HG03571 (cell line): ENCODE measurements at regions not wholly inside any gene's neighbourhood (a gene's known extent, or its start where the extent isn't known, plus 50 kb on each side); places are given as distances from the start of the nearest gene placed in this dataset.
A peak's percentile ranks its signal among the peaks of the same experiment; 100 is the strongest.

ENCODE experiments used
- ATAC-seq: cut with Tn5 transposase; IDR thresholded peaks from one replicate; pipeline ENCODE4 v1.9.1; 2021; ENCODE audit not compliant: unreplicated experiment

- no peak for ATAC-seq
Measured at GRCh38 chr4:144202081-144202480, 61.6 kb upstream of the GYPA start.

- ATAC-seq, result no peak
Measured at GRCh38 chr4:144203155-144203554, 62.6 kb upstream of the GYPA start.

- no peak for ATAC-seq
Measured at GRCh38 chr4:144204431-144204830, 63.9 kb upstream of the GYPA start.

GRCh38 chr4:144206711-144207110, 66.2 kb upstream of the GYPA start:
- no peak for ATAC-seq

- ATAC-seq, result no peak
Measured at GRCh38 chr4:144208074-144208473, 67.6 kb upstream of the GYPA start.

- no peak for ATAC-seq
Measured at GRCh38 chr4:144209491-144209890, 69.0 kb upstream of the GYPA start.

- ATAC-seq, result no peak
Measured at GRCh38 chr4:144213371-144213770, 72.9 kb upstream of the GYPA start.

GRCh38 chr4:144223149-144223548, 82.6 kb upstream of the GYPA start:
- ATAC-seq, result no peak

- no peak for ATAC-seq
Measured at GRCh38 chr4:144223661-144224060, 83.1 kb upstream of the GYPA start.

- ATAC-seq, result no peak
Measured at GRCh38 chr4:144259285-144259684, 118.8 kb upstream of the GYPA start.

GRCh38 chr4:144267084-144267483, 126.6 kb upstream of the GYPA start:
- ATAC-seq, result no peak

- no peak for ATAC-seq
Measured at GRCh38 chr4:144280688-144281087, 140.2 kb upstream of the GYPA start.

- no peak for ATAC-seq
Measured at GRCh38 chr4:144283526-144283925, 143.0 kb upstream of the GYPA start.

GRCh38 chr4:144284026-144284425, 143.5 kb upstream of the GYPA start:
- ATAC-seq, result no peak

- peak; percentile 66 for ATAC-seq
Measured at GRCh38 chr4:144288011-144288903, 147.7 kb upstream of the GYPA start.

- no peak for ATAC-seq
Measured at GRCh38 chr4:144289667-144290428, 149.3 kb upstream of the GYPA start.

- no peak for ATAC-seq
Measured at GRCh38 chr4:144291164-144291563, 150.6 kb upstream of the GYPA start.

GRCh38 chr4:144294211-144294610, 153.7 kb upstream of the GYPA start:
- ATAC-seq, result no peak

- no peak for ATAC-seq
Measured at GRCh38 chr4:144295286-144295995, 154.9 kb upstream of the GYPA start.

- ATAC-seq, result no peak
Measured at GRCh38 chr4:144296941-144297340, 156.4 kb upstream of the GYPA start.

- no peak for ATAC-seq
Measured at GRCh38 chr4:144298519-144298918, 158.0 kb upstream of the GYPA start.

- no peak for ATAC-seq
Measured at GRCh38 chr4:144300616-144301015, 160.1 kb upstream of the GYPA start.
